AG04450 (cell line): ENCODE measurements at regions not wholly inside any gene's neighbourhood (a gene's known extent, or its start where the extent isn't known, plus 50 kb on each side); places are given as distances from the start of the nearest gene placed in this dataset.

ENCODE experiments used
- CTCF ChIA-PET: fragments of 300-600, 350-600 bp; formaldehyde crosslinking; extraction: SDS; loops from one replicate; lab custom pipeline; 2022; ENCODE audit warnings: antibody characterized with exemption, inconsistent platforms; lab: Charles Lee
- POLR2A ChIA-PET: fragments of 350-600 bp; formaldehyde crosslinking; extraction: SDS; loops from one replicate; lab custom pipeline; 2021; ENCODE audit warnings: antibody characterized with exemption, inconsistent platforms; lab: Yijun Ruan, JAX
- DNase-seq: peaks from one replicate; pipeline ENCODE4 v3.0.0-alpha.2; 2011; ENCODE audit warnings: low read depth, low spot score
- H3K27ac ChIP-seq: one replicate; pipeline ENCODE4 v1.5.1; 2012; ENCODE audit warnings: low read depth, low read length, control low read depth
- H3K27me3 ChIP-seq: one replicate; pipeline ENCODE4 v1.6.0; 2012; ENCODE audit warnings: low read length; ENCODE audit not compliant: control insufficient read depth, insufficient read depth
- H3K4me3 ChIP-seq: 2 replicates; pipeline ENCODE4 v1.5.1; 2011; ENCODE audit warnings: mild to moderate bottlenecking, low read depth, low read length, control low read depth
- H3K9me3 ChIP-seq: 2 replicates; pipeline ENCODE4 v1.5.1; 2012; ENCODE audit warnings: low read length; ENCODE audit not compliant: control insufficient read depth, insufficient read depth
- CTCF ChIP-seq: IDR thresholded peaks from 2 replicates; pipeline ENCODE4 v1.5.1; 2011; ENCODE audit warnings: low read depth, low read length, control low read depth, inconsistent platforms

- Histone ChIP-seq H3K27ac (no peak overlapping the region), H3K27me3 (peaks cover 4% of the 10 kb centered on the region), H3K4me3 (no peak overlapping the region), H3K9me3 (no peaks in the 10 kb centered on the region)
- ChIA-PET CTCF (no interaction called here), POLR2A (no interaction called here)
- no peak for DNase-seq
- TF ChIP-seq CTCF: no peak
Measured at GRCh38 chr3:160105907-160106584, 117.4 kb downstream of the IL12A start.

- Histone ChIP-seq H3K27me3 (peaks cover 4% of the 10 kb centered on the region), H3K4me3 (no peak overlapping the region), H3K27ac (no peak overlapping the region), H3K9me3 (no peaks in the 10 kb centered on the region)
- DNase-seq: no peak
- no peak for TF ChIP-seq CTCF
- ChIA-PET POLR2A (no interaction called here), CTCF (no interaction called here)
Measured at GRCh38 chr3:160106905-160107861, 118.0 kb upstream of the C3orf80 start.

- DNase-seq: no peak
- Histone ChIP-seq H3K27me3 (peaks cover 3% of the 10 kb centered on the region), H3K9me3 (no peaks in the 10 kb centered on the region), H3K27ac (no peak overlapping the region), H3K4me3 (no peak overlapping the region)
- ChIA-PET POLR2A (no interaction called here), CTCF (interaction anchor here (0.6 kb wide), 1 partner anchor 77 kb away, joined by 3 read pairs; no protein-coding TSS in a partner anchor)
- no peak for TF ChIP-seq CTCF
Measured at GRCh38 chr3:160108362-160108761, 116.9 kb upstream of the C3orf80 start.

- H3K9me3 ChIP-seq: no peaks in the 10 kb centered on the region
- TF ChIP-seq CTCF: no peak
- ChIA-PET CTCF (interaction anchor here (1.3 to 1.6 kb wide), 2 partner anchors 51 to 80 kb away, joined by 4 read pairs; no protein-coding TSS in a partner anchor), POLR2A (no interaction called here)
- H3K4me3 ChIP-seq: no peak overlapping the region
- H3K27me3 ChIP-seq: peaks cover 6% of the 10 kb centered on the region
- no peak overlapping the region for H3K27ac ChIP-seq
- DNase-seq: no peak
Measured at GRCh38 chr3:160112481-160112880, 112.7 kb upstream of the C3orf80 start.

GRCh38 chr3:160112996-160113395, 112.2 kb upstream of the C3orf80 start:
- POLR2A ChIA-PET: no interaction called here
- no peak for TF ChIP-seq CTCF
- Histone ChIP-seq H3K9me3 (no peaks in the 10 kb centered on the region), H3K27ac (no peak overlapping the region), H3K4me3 (no peak overlapping the region), H3K27me3 (peaks cover 8% of the 10 kb centered on the region)
- CTCF ChIA-PET: no interaction called here
- DNase-seq: no peak
